GM19452 (cell line): ENCODE measurements at regions not wholly inside any gene's neighbourhood (a gene's known extent, or its start where the extent isn't known, plus 50 kb on each side); places are given as distances from the start of the nearest gene placed in this dataset.

Source experiments
- ATAC-seq: cut with Tn5 transposase; IDR thresholded peaks from one replicate; pipeline ENCODE4 v1.9.1; 2021; ENCODE audit not compliant: unreplicated experiment

GRCh38 chr2:217077831-217078407 lies 218.1 kb upstream of the TNP1 start:
- ATAC-seq = no peak

GRCh38 chr2:217076657-217077232 lies 216.9 kb upstream of the TNP1 start:
- ATAC-seq = no peak

- no peak for ATAC-seq
Measured at GRCh38 chr2:217076058-217076435, 216.2 kb upstream of the TNP1 start.

DNA sequence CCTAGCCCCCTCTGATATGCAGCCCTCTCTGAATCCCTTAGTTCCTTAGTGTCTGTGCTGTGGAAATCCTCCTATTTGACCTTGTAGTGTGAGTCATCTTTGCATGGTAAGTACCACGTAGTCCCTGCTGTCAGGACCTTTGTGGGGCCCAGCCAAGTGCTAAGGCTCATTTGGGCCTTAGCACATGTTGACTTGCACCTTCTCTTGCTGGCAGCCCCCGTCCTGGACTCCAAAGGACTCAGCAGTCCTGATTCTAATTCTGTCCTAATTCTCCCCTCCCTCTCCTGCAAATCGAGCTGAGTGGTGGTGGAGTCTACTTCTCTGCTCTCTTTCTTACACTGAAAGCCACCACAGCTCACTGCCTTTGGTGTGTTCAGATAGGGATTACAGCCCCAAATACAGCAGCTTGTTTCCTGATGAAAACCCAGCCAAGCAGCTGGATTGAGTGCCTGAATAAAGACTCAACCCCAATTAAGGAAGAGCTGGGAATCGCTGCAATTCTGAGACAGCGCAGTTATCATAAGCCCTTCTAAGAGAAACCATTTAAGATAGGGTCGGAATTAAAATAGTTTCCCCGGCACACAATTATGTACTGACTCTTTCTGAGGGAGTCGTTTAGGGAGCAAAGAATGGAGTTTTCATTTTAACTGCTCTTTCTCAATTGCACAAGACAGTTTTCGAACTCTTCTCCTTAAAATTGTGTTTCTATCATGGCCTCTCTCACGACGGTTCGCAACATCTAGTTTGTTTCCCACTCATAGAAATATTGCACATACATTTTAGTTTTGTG lies 215.6 kb upstream of the TNP1 start:
- ATAC-seq = no peak

GRCh38 chr2:217074576-217075255 lies 214.9 kb upstream of the TNP1 start:
- no peak for ATAC-seq

DNA sequence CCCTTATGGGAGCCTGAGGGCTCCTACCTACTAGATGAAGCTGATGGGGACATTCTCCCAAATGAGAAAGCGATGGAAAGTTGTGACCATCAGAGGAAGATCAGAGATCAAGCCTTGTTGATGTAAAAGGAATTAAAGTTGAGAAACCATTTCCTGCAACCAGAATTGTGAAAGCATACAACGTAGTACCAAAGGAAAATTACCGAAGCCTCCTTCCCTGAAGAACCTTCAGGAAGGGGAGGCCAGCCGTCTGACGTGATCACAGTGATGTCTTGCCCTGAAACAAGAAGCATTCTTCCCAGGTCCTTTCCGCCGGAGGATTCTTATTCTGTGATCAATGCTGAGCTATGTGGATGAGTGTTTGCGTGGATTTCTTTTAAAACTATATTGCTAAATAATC lies 211.6 kb upstream of the TNP1 start:
- ATAC-seq = no peak

GRCh38 chr2:217070611-217071010 lies 210.7 kb upstream of the TNP1 start:
- ATAC-seq = no peak

DNA sequence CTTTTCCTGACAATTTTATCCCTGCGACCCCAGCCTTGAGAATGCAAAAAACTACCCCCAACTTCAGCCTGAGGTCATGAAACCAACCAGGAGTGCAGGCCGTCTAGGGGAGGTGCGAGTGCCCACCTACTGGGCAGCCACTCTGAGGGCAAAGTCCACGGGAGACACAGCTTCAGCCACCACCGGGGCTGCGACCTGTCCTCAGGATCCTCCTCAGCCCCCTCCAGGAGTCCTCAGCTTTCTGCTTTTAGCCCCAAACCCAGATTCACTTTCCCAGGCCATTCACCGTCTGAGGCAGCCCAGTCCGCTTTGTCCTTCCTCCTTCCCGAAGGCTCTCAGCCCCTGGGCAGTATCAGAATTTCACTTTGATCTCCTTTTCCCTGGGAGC lies 210.2 kb upstream of the TNP1 start:
- ATAC-seq = no peak

DNA sequence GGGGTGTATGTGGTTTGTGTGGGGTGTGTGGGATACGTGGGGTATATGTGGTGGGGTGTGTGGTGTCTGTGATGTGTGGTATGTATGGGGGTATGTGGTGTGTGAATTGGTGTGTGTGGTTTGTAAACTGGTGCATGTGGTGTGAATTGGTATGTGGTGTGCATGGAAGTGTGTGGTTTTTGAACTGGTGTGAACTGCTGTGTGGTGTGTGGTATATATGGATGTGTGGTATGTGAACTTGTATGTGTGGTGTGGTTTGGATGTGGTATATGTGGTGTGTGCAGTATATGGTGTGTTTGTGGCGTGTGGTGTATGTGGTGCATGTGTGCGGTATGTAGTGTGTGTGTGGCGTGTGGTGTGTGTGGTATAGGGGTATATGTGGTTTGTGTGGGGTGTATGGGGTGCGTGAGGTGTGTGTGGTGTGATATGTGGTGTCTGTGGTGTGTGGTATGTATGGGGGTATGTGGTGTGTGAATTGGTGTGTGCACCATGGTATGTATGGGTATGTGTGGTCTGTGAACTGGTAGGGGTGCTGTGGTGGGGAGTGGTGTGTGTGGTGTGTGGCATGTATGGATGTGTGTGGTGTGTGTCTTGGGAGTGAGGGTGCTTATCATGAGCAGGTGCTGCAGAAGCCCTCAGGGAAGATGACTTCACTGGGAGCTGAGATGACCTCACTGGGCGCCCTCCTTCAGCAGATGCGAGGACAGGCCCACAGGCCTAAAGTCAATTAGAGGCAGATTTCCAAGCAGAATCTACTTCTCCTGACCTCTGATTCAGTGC lies 209.6 kb upstream of the TNP1 start:
- ATAC-seq = no peak

- ATAC-seq = no peak
Measured at GRCh38 chr2:217068677-217069250, 208.9 kb upstream of the TNP1 start.

DNA sequence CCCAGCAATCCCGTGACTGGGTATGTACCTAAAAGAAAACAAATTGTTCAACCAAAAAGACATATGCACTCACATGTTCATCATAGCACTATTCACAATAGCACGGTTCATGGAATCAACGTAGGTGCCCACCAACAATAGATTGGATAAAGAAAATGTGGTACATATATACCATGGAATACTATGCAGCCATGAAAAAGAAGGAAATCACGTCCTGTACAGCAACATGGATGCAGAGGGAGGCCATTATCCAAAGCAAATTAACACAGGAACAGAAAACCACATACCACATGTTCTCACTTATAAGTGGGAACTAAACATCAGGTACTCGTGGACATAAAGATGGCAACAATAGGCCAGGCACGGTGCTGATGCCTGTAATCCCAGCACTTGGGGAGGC lies 207.9 kb upstream of the TNP1 start:
- ATAC-seq = no peak

- ATAC-seq = no peak
Measured at GRCh38 chr2:217066510-217067270, 206.8 kb upstream of the TNP1 start.

DNA sequence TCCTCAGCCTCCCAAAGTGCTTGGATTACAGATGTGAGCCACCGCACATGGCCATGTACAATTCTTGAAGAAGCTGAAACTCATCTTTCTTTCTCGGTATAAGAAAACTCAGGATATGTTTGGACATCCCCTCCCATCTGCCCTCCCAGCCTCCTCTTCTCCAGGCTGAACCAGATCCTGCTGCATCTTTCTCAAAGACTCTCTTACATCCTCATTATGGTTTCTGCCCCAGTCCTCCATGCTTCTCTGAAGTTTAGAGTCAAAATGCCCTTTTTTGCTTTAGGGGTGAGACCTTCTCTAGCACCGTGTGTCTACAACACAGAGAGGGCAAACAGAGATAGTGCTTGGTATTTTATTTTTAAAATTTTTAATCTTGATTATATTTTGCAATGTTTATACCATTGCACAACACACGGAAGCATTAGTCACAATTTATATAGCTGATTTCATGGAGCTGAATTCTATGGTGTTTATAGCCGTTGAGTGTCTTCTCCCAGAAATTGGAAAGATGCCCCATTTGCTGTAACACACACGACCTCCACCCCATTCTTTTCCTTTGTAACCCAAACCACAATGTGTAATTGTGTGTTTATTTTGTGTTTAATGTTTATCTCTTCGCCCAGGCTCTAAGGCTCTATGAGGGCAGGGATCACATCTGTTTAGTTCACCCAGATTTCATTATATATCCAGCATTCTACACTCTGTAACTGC lies 206.0 kb upstream of the TNP1 start:
- no peak for ATAC-seq

DNA sequence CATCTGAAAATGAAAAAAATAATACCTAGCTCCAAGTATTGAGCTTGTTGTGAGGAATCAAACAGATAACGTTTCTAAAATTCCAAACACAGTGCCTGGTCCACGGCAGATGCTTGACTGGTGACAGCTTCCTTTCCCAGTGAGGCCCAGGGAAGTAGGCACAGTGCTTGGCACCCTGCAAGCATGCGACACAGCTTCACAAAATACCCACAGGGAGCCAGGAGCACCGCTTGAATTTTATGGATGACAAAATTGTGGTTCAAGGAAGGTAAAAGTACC lies 205.1 kb upstream of the TNP1 start:
- ATAC-seq = no peak

GRCh38 chr2:217064234-217065011 lies 204.6 kb upstream of the TNP1 start:
- no peak for ATAC-seq

GRCh38 chr2:217063238-217063755 lies 203.4 kb upstream of the TNP1 start:
- ATAC-seq = no peak

GRCh38 chr2:217062768-217063167 lies 202.9 kb upstream of the TNP1 start:
- ATAC-seq = no peak

DNA sequence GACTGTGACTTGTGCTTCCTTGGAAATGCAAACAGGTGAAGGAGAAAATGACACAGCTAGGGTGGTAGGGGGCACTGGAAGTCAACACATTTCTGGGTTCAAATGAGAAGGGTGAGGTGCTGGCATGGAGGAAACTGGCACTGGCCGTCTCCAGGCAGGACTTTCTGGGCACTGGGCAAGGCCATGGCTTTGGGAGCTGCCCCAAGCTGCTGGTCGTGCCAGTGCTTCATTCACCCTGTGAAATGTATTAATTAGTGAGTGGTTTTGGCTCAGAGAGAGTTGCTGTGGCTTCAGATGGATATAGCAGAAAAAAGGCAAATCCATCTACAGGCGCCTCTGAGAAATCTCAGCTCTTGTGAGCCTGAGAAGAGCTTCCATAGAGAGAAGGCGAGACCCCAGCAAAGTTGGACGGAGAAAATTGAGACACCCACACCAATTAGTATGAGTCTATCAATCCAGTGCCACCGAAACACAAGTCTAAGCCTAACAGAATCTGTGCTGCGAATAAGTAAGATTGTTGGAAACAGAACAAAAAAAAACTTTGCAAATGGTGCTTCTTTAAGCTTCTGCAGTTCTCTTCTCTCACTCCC lies 202.1 kb upstream of the TNP1 start:
- no peak for ATAC-seq
